K562 (cell line): ENCODE measurements at regions not wholly inside any gene's neighbourhood (a gene's known extent, or its start where the extent isn't known, plus 50 kb on each side); places are given as distances from the start of the nearest gene placed in this dataset.

Experiments
- EGR1 ChIP-seq: fragments of 450-650 bp; conservative IDR thresholded peaks from 2 replicates; pipeline ENCODE4 v1.6.1; 2017; ENCODE audit warnings: mild to moderate bottlenecking
- ELF1 ChIP-seq: fragments of 200-800 bp; sonication (Bioruptor generic); IDR thresholded peaks from 2 replicates; pipeline ENCODE4 v1.6.1; 2016; ENCODE audit warnings: missing genetic modification characterization, missing compliant biosample characterization
- KAT8 ChIP-seq: fragments of 450-650 bp; IDR thresholded peaks from 2 replicates; pipeline ENCODE4 v1.6.1; 2016; ENCODE audit warnings: low read depth, mild to moderate bottlenecking
- MTA3 ChIP-seq: fragments of 450-650 bp; formaldehyde crosslinking; IDR thresholded peaks from 2 replicates; pipeline ENCODE4 v1.6.1; 2017; ENCODE audit warnings: mild to moderate bottlenecking, borderline replicate concordance
- PHF8 ChIP-seq: fragments of 200-600 bp; sonication (generic); IDR thresholded peaks from 2 replicates; pipeline ENCODE4 v1.6.1; 2012; ENCODE audit warnings: mixed run types, mild to moderate bottlenecking, inconsistent platforms, low read length, moderate library complexity, borderline replicate concordance
- POU5F1 ChIP-seq: fragments of 150-350 bp; IDR thresholded peaks from 2 replicates; pipeline ENCODE4 v1.6.1; 2014; ENCODE audit warnings: borderline replicate concordance, low read length, low read depth, mild to moderate bottlenecking; ENCODE audit not compliant: partially characterized antibody
- SIN3A ChIP-seq, 2 experiments: fragments of 150-350 bp in 1 of 2; IDR thresholded peaks; 2 replicates each; pipeline ENCODE4 v1.6.1; 2011 to 2016; ENCODE audit warnings: borderline replicate concordance in 2 of 2, low read depth in 2 of 2, low read length in 2 of 2, mild to moderate bottlenecking in 2 of 2, moderate library complexity in 2 of 2; ENCODE audit not compliant: control insufficient read depth in 1 of 2
- SP2 ChIP-seq: IDR thresholded peaks from 2 replicates; pipeline ENCODE4 v1.6.1; 2011; ENCODE audit warnings: mild to moderate bottlenecking, low read depth, low read length, moderate library complexity; ENCODE audit not compliant: poor library complexity, severe bottlenecking; ENCODE audit errors: extremely low read depth
- ZNF143 ChIP-seq: sonication (generic); formaldehyde crosslinking; IDR thresholded peaks from 2 replicates; pipeline ENCODE4 v1.9.0; 2022; ENCODE audit warnings: mild to moderate bottlenecking, missing genetic modification reagents
- ZNF76 ChIP-seq: fragments of 250-450 bp; sonication (Bioruptor Pico); IDR thresholded peaks from 2 replicates; pipeline ENCODE4 v1.4.0; 2020; ENCODE audit warnings: mild to moderate bottlenecking, moderate library complexity, borderline replicate concordance
- TF ChIP-seq, protein P1 (sequence below), 3 experiments: IDR thresholded peaks in 2 of 3; conservative IDR thresholded peaks in 1 of 3; 2 replicates each; pipeline ENCODE4 v1.5.1; 2011 to 2012; ENCODE audit warnings: low read length in 3 of 3, mild to moderate bottlenecking in 3 of 3, control low read depth in 2 of 3, improper control_type of control experiment in 1 of 3, inconsistent platforms in 1 of 3, low read depth in 1 of 3, mixed read lengths in 1 of 3, moderate library complexity in 1 of 3; ENCODE audit not compliant: insufficient read depth in 2 of 3
- TF ChIP-seq, protein P2 (sequence below): fragments of 450-650 bp; formaldehyde crosslinking; IDR thresholded peaks from 2 replicates; pipeline ENCODE4 v1.4.0; 2022; ENCODE audit warnings: missing genetic modification characterization
- TF ChIP-seq, protein P3 (sequence below): fragments of 250-450 bp; sonication (Bioruptor Pico); IDR thresholded peaks from 2 replicates; pipeline ENCODE4 v1.8.0; 2022; ENCODE audit warnings: moderate library complexity, mild to moderate bottlenecking, inconsistent platforms
- TF ChIP-seq, protein P4 (sequence below), 2 experiments: fragments of 450-650 bp; formaldehyde crosslinking in 1 of 2; IDR thresholded peaks; 2 replicates each; pipeline versions ENCODE4 v1.4.0 to v1.6.1; 2014 to 2020; ENCODE audit warnings: mild to moderate bottlenecking in 2 of 2, borderline replicate concordance in 1 of 2, low read depth in 1 of 2

DNA sequence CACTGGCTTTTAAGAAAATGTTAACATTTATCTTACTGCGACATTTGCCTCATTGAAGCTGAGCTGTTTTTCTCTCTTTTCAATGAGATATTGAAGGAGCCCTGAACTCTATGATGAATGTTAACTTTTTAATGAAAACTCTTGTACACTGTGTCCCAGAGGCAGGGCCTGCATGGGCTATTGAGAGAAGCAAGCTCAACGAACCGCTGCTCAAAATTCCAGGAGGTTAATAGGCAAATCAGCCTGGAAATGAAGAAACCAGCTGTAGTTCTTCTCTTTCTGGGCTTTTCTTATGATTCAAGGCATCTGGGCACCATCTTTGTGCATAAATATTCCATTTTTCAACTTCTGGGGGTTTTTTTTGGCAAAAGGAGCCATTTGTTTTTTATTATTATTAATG lies 168.4 kb upstream of the NPVF start:
- TF ChIP-seq, protein P1, sequence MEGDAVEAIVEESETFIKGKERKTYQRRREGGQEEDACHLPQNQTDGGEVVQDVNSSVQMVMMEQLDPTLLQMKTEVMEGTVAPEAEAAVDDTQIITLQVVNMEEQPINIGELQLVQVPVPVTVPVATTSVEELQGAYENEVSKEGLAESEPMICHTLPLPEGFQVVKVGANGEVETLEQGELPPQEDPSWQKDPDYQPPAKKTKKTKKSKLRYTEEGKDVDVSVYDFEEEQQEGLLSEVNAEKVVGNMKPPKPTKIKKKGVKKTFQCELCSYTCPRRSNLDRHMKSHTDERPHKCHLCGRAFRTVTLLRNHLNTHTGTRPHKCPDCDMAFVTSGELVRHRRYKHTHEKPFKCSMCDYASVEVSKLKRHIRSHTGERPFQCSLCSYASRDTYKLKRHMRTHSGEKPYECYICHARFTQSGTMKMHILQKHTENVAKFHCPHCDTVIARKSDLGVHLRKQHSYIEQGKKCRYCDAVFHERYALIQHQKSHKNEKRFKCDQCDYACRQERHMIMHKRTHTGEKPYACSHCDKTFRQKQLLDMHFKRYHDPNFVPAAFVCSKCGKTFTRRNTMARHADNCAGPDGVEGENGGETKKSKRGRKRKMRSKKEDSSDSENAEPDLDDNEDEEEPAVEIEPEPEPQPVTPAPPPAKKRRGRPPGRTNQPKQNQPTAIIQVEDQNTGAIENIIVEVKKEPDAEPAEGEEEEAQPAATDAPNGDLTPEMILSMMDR (IDR thresholded peaks at IDR 0.05 in 2 of 3, conservative IDR thresholded peaks at IDR 0.05 in 1 of 3; ENCODE audit: insufficient read depth in 2 of 3, low read depth in 1 of 3, low read length in 3 of 3), result no peak
- TF ChIP-seq PHF8 (no peak), SIN3A (IDR thresholded peaks at IDR 0.05; ENCODE audit: borderline replicate concordance in 2 of 2, control insufficient read depth in 1 of 2, low read depth in 2 of 2, low read length in 2 of 2) (no peak), ZNF76 (CRISPR knock-in tag) (no peak), KAT8 (no peak), POU5F1 (no peak), ELF1 (tag) (no peak), EGR1 (no peak), ZNF143 (CRISPR knock-in tag) (no peak), SP2 (no peak), MTA3 (no peak)
- TF ChIP-seq, protein P2, sequence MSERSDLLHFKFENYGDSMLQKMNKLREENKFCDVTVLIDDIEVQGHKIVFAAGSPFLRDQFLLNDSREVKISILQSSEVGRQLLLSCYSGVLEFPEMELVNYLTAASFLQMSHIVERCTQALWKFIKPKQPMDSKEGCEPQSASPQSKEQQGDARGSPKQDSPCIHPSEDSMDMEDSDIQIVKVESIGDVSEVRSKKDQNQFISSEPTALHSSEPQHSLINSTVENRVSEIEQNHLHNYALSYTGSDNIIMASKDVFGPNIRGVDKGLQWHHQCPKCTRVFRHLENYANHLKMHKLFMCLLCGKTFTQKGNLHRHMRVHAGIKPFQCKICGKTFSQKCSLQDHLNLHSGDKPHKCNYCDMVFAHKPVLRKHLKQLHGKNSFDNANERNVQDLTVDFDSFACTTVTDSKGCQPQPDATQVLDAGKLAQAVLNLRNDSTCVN, result no peak
- TF ChIP-seq, protein P3, sequence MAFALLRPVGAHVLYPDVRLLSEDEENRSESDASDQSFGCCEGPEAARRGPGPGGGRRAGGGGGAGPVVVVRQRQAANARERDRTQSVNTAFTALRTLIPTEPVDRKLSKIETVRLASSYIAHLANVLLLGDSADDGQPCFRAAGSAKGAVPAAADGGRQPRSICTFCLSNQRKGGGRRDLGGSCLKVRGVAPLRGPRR (CRISPR knock-in tag), result no peak
- TF ChIP-seq, protein P4, sequence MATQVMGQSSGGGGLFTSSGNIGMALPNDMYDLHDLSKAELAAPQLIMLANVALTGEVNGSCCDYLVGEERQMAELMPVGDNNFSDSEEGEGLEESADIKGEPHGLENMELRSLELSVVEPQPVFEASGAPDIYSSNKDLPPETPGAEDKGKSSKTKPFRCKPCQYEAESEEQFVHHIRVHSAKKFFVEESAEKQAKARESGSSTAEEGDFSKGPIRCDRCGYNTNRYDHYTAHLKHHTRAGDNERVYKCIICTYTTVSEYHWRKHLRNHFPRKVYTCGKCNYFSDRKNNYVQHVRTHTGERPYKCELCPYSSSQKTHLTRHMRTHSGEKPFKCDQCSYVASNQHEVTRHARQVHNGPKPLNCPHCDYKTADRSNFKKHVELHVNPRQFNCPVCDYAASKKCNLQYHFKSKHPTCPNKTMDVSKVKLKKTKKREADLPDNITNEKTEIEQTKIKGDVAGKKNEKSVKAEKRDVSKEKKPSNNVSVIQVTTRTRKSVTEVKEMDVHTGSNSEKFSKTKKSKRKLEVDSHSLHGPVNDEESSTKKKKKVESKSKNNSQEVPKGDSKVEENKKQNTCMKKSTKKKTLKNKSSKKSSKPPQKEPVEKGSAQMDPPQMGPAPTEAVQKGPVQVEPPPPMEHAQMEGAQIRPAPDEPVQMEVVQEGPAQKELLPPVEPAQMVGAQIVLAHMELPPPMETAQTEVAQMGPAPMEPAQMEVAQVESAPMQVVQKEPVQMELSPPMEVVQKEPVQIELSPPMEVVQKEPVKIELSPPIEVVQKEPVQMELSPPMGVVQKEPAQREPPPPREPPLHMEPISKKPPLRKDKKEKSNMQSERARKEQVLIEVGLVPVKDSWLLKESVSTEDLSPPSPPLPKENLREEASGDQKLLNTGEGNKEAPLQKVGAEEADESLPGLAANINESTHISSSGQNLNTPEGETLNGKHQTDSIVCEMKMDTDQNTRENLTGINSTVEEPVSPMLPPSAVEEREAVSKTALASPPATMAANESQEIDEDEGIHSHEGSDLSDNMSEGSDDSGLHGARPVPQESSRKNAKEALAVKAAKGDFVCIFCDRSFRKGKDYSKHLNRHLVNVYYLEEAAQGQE (IDR thresholded peaks at IDR 0.05; ENCODE audit: borderline replicate concordance), result no peak
- TF ChIP-seq, protein P4 (CRISPR knock-in tag; IDR thresholded peaks at IDR 0.05; ENCODE audit: low read depth), result no peak
